GM18907 (cell line): ENCODE measurements at regions not wholly inside any gene's neighbourhood (a gene's known extent, or its start where the extent isn't known, plus 50 kb on each side); places are given as distances from the start of the nearest gene placed in this dataset.

Source experiments
- ATAC-seq: cut with Tn5 transposase; IDR thresholded peaks from one replicate; pipeline ENCODE4 v1.9.1; 2021; ENCODE audit warnings: mild to moderate bottlenecking, moderate library complexity; ENCODE audit not compliant: unreplicated experiment

GRCh38 chr20:24147961-24148360 lies 159.4 kb upstream of the GGTLC1 start:
- peak; percentile 6 for ATAC-seq

- ATAC-seq = no peak
Observed at GRCh38 chr20:24147479-24147878, 158.9 kb upstream of the GGTLC1 start.

GRCh38 chr20:24146231-24146634 lies 157.7 kb upstream of the GGTLC1 start:
- no peak for ATAC-seq

- ATAC-seq = no peak
Observed at GRCh38 chr20:24144371-24144770, 155.8 kb upstream of the GGTLC1 start.

- no peak for ATAC-seq
Observed at GRCh38 chr20:24141111-24141510, 152.5 kb upstream of the GGTLC1 start.

- ATAC-seq = no peak
Observed at GRCh38 chr20:24139846-24140245, 151.3 kb upstream of the GGTLC1 start.

- no peak for ATAC-seq
Observed at GRCh38 chr20:24138951-24139350, 150.4 kb upstream of the GGTLC1 start.

- no peak for ATAC-seq
Observed at GRCh38 chr20:24138196-24138857, 149.7 kb upstream of the GGTLC1 start.

- ATAC-seq = no peak
Observed at GRCh38 chr20:24136659-24137246, 148.2 kb upstream of the GGTLC1 start.

- no peak for ATAC-seq
Observed at GRCh38 chr20:24135781-24136180, 147.2 kb upstream of the GGTLC1 start.

GRCh38 chr20:24134930-24135329 lies 146.4 kb upstream of the GGTLC1 start:
- ATAC-seq = no peak

GRCh38 chr20:24134284-24134683 lies 145.7 kb upstream of the GGTLC1 start:
- no peak for ATAC-seq

GRCh38 chr20:24132246-24132645 lies 143.7 kb upstream of the GGTLC1 start:
- no peak for ATAC-seq

- ATAC-seq = no peak
Observed at GRCh38 chr20:24131684-24132083, 143.1 kb upstream of the GGTLC1 start.

- no peak for ATAC-seq
Observed at GRCh38 chr20:24131281-24131680, 142.7 kb upstream of the GGTLC1 start.

GRCh38 chr20:24129641-24130040 lies 141.1 kb upstream of the GGTLC1 start:
- no peak for ATAC-seq

GRCh38 chr20:24124951-24125650 lies 136.5 kb upstream of the GGTLC1 start:
- no peak for ATAC-seq

GRCh38 chr20:24124003-24124402 lies 135.4 kb upstream of the GGTLC1 start:
- no peak for ATAC-seq

- no peak for ATAC-seq
Observed at GRCh38 chr20:24118441-24119175, 130.0 kb upstream of the GGTLC1 start.

- ATAC-seq = no peak
Observed at GRCh38 chr20:24118034-24118433, 129.5 kb upstream of the GGTLC1 start.

GRCh38 chr20:24117383-24117782 lies 128.8 kb upstream of the GGTLC1 start:
- no peak for ATAC-seq

GRCh38 chr20:24116611-24117010 lies 128.0 kb upstream of the GGTLC1 start:
- ATAC-seq = no peak
